K562 (cell line): ENCODE measurements at regions not wholly inside any gene's neighbourhood (a gene's known extent, or its start where the extent isn't known, plus 50 kb on each side); places are given as distances from the start of the nearest gene placed in this dataset.

Experiments
- ATF1 ChIP-seq, 2 experiments: fragments of 450-650 bp in 1 of 2; IDR thresholded peaks; 2 replicates each; pipeline ENCODE4 v1.6.1; 2016; ENCODE audit warnings: missing compliant biosample characterization in 1 of 2, missing genetic modification characterization in 1 of 2
- MAX ChIP-seq: sonication (generic); formaldehyde crosslinking; IDR thresholded peaks from 2 replicates; pipeline ENCODE4 v1.9.0; 2022; ENCODE audit warnings: mild to moderate bottlenecking, missing genetic modification reagents
- NFIC ChIP-seq: fragments of 450-650 bp; IDR thresholded peaks from 2 replicates; pipeline ENCODE4 v1.6.1; 2017; ENCODE audit warnings: mild to moderate bottlenecking, inconsistent platforms
- NFRKB ChIP-seq: fragments of 450-650 bp; IDR thresholded peaks from 2 replicates; pipeline ENCODE4 v1.6.1; 2016; ENCODE audit warnings: low read depth
- NRF1 ChIP-seq, 2 experiments: fragments of 450-650 bp; IDR thresholded peaks in 1 of 2; conservative IDR thresholded peaks in 1 of 2; 2 replicates each; pipeline ENCODE4 v1.6.1; 2014; ENCODE audit warnings: mild to moderate bottlenecking in 2 of 2
- POLR2AphosphoS5 ChIP-seq: IDR thresholded peaks from 2 replicates; pipeline ENCODE4 v1.6.1; 2011; ENCODE audit warnings: mild to moderate bottlenecking, low read depth, low read length, moderate library complexity; ENCODE audit not compliant: control insufficient read depth, insufficient read depth
- POU5F1 ChIP-seq: fragments of 150-350 bp; IDR thresholded peaks from 2 replicates; pipeline ENCODE4 v1.6.1; 2014; ENCODE audit warnings: borderline replicate concordance, low read length, low read depth, mild to moderate bottlenecking; ENCODE audit not compliant: partially characterized antibody
- RFX5 ChIP-seq: IDR thresholded peaks from 2 replicates; pipeline ENCODE4 v1.6.1; 2011; ENCODE audit warnings: low read depth, mild to moderate bottlenecking, improper control_type of control experiment, low read length
- SMARCB1 ChIP-seq: IDR thresholded peaks from 2 replicates; pipeline ENCODE4 v1.6.1; 2011; ENCODE audit warnings: improper control_type of control experiment, low read depth; ENCODE audit not compliant: insufficient read length
- SPI1 ChIP-seq: IDR thresholded peaks from 2 replicates; pipeline ENCODE4 v1.6.1; 2011; ENCODE audit warnings: low read depth, low read length, control low read depth, borderline replicate concordance
- ZNF224 ChIP-seq: sonication (generic); formaldehyde crosslinking; IDR thresholded peaks from 2 replicates; pipeline ENCODE4 v1.8.0; 2022; ENCODE audit warnings: mild to moderate bottlenecking, missing genetic modification reagents
- ZNF311 ChIP-seq: fragments of 250-450 bp; sonication (Bioruptor Pico); IDR thresholded peaks from 2 replicates; pipeline ENCODE4 v1.4.0; 2020; ENCODE audit warnings: mild to moderate bottlenecking, moderate library complexity
- TF ChIP-seq, protein P1 (sequence below), 3 experiments: IDR thresholded peaks in 2 of 3; conservative IDR thresholded peaks in 1 of 3; 2 replicates each; pipeline ENCODE4 v1.5.1; 2011 to 2012; ENCODE audit warnings: low read length in 3 of 3, mild to moderate bottlenecking in 3 of 3, control low read depth in 2 of 3, improper control_type of control experiment in 1 of 3, inconsistent platforms in 1 of 3, low read depth in 1 of 3, mixed read lengths in 1 of 3, moderate library complexity in 1 of 3; ENCODE audit not compliant: insufficient read depth in 2 of 3

- TF ChIP-seq ZNF224 (CRISPR knock-in tag), result no peak
- TF ChIP-seq SPI1, result no peak
- TF ChIP-seq POU5F1, result no peak
- no peak for TF ChIP-seq NFIC
- TF ChIP-seq SMARCB1, result no peak
- TF ChIP-seq NRF1 (conservative IDR thresholded peaks at IDR 0.05 in 1 of 2, IDR thresholded peaks at IDR 0.05 in 1 of 2), result no peak
- TF ChIP-seq ATF1 (CRISPR knock-in tag; IDR thresholded peaks at IDR 0.05), result no peak
- no peak for TF ChIP-seq ATF1 (tag; IDR thresholded peaks at IDR 0.05)
- TF ChIP-seq ZNF311 (CRISPR knock-in tag), result no peak
- TF ChIP-seq RFX5, result no peak
- no peak for TF ChIP-seq MAX (CRISPR knock-in tag)
- TF ChIP-seq NFRKB, result no peak
- no peak for TF ChIP-seq POLR2AphosphoS5
- TF ChIP-seq, protein P1, sequence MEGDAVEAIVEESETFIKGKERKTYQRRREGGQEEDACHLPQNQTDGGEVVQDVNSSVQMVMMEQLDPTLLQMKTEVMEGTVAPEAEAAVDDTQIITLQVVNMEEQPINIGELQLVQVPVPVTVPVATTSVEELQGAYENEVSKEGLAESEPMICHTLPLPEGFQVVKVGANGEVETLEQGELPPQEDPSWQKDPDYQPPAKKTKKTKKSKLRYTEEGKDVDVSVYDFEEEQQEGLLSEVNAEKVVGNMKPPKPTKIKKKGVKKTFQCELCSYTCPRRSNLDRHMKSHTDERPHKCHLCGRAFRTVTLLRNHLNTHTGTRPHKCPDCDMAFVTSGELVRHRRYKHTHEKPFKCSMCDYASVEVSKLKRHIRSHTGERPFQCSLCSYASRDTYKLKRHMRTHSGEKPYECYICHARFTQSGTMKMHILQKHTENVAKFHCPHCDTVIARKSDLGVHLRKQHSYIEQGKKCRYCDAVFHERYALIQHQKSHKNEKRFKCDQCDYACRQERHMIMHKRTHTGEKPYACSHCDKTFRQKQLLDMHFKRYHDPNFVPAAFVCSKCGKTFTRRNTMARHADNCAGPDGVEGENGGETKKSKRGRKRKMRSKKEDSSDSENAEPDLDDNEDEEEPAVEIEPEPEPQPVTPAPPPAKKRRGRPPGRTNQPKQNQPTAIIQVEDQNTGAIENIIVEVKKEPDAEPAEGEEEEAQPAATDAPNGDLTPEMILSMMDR (IDR thresholded peaks at IDR 0.05 in 2 of 3, conservative IDR thresholded peaks at IDR 0.05 in 1 of 3; ENCODE audit: insufficient read depth in 2 of 3, low read depth in 1 of 3, low read length in 3 of 3), result no peak
Observed at GRCh38 chr16:85257483-85257882, 145.2 kb upstream of the CIBAR2 start.
